ENCODE measurements at regions not wholly inside any gene's neighbourhood (a gene's known extent, or its start where the extent isn't known, plus 50 kb on each side); places are given as distances from the start of the nearest gene placed in this dataset.
"Not testable (repeated sequence)": the region's sequence is repeated elsewhere in the genome, so short reads cannot be mapped to it uniquely, and the experiment has no call there.

GRCh38 chr5:42989190-42989589 is 50.9 kb downstream of the ANXA2R start:
- DNase-seq: no peak

GRCh38 chr5:42988568-42988967 is 51.6 kb downstream of the ANXA2R start:
- no peak for DNase-seq

- no peak for DNase-seq
Observed at GRCh38 chr5:42985129-42986037, 54.7 kb downstream of the ANXA2R start.

- DNase-seq: no peak
Observed at GRCh38 chr5:42984307-42984706, 55.8 kb downstream of the ANXA2R start.

- no peak for DNase-seq
Observed at GRCh38 chr5:42982107-42982622, 58.0 kb downstream of the ANXA2R start.

- not testable (repeated sequence) for DNase-seq
Observed at GRCh38 chr5:42981417-42982106, 58.6 kb downstream of the ANXA2R start.

GRCh38 chr5:42981015-42981414 is 59.1 kb downstream of the ANXA2R start:
- DNase-seq: not testable (repeated sequence)

- not testable (repeated sequence) for DNase-seq
Observed at GRCh38 chr5:42980391-42980790, 59.7 kb downstream of the ANXA2R start.

GRCh38 chr5:42979242-42979641 is 60.9 kb downstream of the ANXA2R start:
- DNase-seq: not testable (repeated sequence)

- no peak for DNase-seq
Observed at GRCh38 chr5:42974536-42974935, 65.6 kb downstream of the ANXA2R start.

GRCh38 chr5:42970636-42971559 is 69.2 kb downstream of the ANXA2R start:
- no peak for DNase-seq

- no peak for DNase-seq
Observed at GRCh38 chr5:42965934-42966333, 74.2 kb downstream of the ANXA2R start.

- no peak for DNase-seq
Observed at GRCh38 chr5:42963412-42963811, 76.7 kb downstream of the ANXA2R start.

- DNase-seq: no peak
Observed at GRCh38 chr5:42962124-42962523, 78.0 kb downstream of the ANXA2R start.

- DNase-seq: no peak
Observed at GRCh38 chr5:42960506-42960905, 79.6 kb downstream of the ANXA2R start.

- DNase-seq: no peak
Observed at GRCh38 chr5:42956551-42956950, 83.6 kb downstream of the ANXA2R start.

GRCh38 chr5:42953041-42953440 is 87.1 kb downstream of the ANXA2R start:
- no peak for DNase-seq

GRCh38 chr5:42952578-42952974 is 87.5 kb downstream of the ANXA2R start:
- DNase-seq: no peak

- DNase-seq: peak; percentile 54 to 70
Observed at GRCh38 chr5:42951293-42951840, 88.8 kb downstream of the ANXA2R start.

- DNase-seq: no peak
Observed at GRCh38 chr5:42950456-42951292, 89.4 kb downstream of the ANXA2R start.

GRCh38 chr5:42950116-42950455 is 90.0 kb downstream of the ANXA2R start:
- no peak for DNase-seq

Data from NCI-H1930 (cell line).